ENCODE measurements at regions not wholly inside any gene's neighbourhood (a gene's known extent, or its start where the extent isn't known, plus 50 kb on each side); places are given as distances from the start of the nearest gene placed in this dataset.
"Not testable (repeated sequence)": the region's sequence is repeated elsewhere in the genome, so short reads cannot be mapped to it uniquely, and the experiment has no call there.

GRCh38 chr5:96320797-96321196 lies 112.3 kb downstream of the PCSK1 start:
- ATAC-seq (ENCODE audit: insufficient number of reproducible peaks, low FRiP score, low read depth) (no peak), DNase-seq (ENCODE audit: low spot score) (no peak)
- Histone ChIP-seq H3K27ac (no peak overlapping the region), H3K27me3 (replicated peaks; ENCODE audit: insufficient read depth) (no peaks in the 10 kb centered on the region), H3K36me3 (no peaks in the 10 kb centered on the region), H3K4me1 (ENCODE audit: control insufficient read depth in 1 of 2, low read depth in 2 of 2) (peaks cover 0 to 10% of the 10 kb centered on the region in 2 donors), H3K4me3 (no peak overlapping the region), H3K9me3 (no peaks in the 10 kb centered on the region)
- TF ChIP-seq CTCF (IDR thresholded peaks at IDR 0.05): no peak

GRCh38 chr5:96319981-96320739 lies 112.9 kb downstream of the PCSK1 start:
- H3K4me3 ChIP-seq; DNase-seq (ENCODE audit: low spot score); H3K27me3 ChIP-seq (replicated peaks; ENCODE audit: insufficient read depth); H3K36me3 ChIP-seq; ATAC-seq (ENCODE audit: insufficient number of reproducible peaks, low FRiP score, low read depth); H3K27ac ChIP-seq; H3K9me3 ChIP-seq: not testable (repeated sequence)
- peaks cover 0 to 14% of the 10 kb centered on the region in 2 donors for H3K4me1 ChIP-seq (ENCODE audit: control insufficient read depth in 1 of 2, low read depth in 2 of 2)

DNA sequence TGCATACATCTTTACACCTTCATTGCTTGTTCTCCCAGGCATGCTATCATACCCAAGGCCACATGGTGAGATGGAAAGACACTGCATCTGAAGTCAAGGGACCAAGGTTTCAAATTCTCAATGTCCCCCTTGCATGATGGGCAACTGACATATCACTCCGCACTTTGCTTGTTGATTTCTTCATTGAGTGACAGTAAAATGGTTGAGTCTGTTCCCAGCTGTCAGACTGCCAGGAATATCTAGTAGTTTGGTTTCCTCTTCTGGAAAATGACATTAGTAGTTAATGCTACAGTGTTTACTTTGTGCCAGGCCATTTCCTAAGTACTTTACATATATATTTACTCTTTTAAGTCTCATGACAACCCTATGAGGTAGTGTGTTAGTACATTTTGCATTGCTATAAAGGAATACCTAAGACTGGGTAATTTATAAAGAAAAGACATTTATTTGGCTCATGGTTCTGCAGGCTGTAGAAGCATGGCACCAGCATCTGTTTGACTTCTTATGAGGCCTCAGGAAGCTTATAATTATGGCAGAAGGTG lies 114.4 kb downstream of the PCSK1 start:
- no peak for DNase-seq (ENCODE audit: low spot score)
- no peak for ATAC-seq (ENCODE audit: insufficient number of reproducible peaks, low FRiP score, low read depth)
- H3K9me3 ChIP-seq: no peaks in the 10 kb centered on the region
- H3K27ac ChIP-seq: no peak overlapping the region
- no peak for TF ChIP-seq CTCF (IDR thresholded peaks at IDR 0.05)
- H3K36me3 ChIP-seq: no peaks in the 10 kb centered on the region
- H3K4me3 ChIP-seq: no peak overlapping the region
- peaks cover 0 to 12% of the 10 kb centered on the region in 2 donors for H3K4me1 ChIP-seq (ENCODE audit: control insufficient read depth in 1 of 2, low read depth in 2 of 2)
- no peaks in the 10 kb centered on the region for H3K27me3 ChIP-seq (replicated peaks; ENCODE audit: insufficient read depth)

DNA sequence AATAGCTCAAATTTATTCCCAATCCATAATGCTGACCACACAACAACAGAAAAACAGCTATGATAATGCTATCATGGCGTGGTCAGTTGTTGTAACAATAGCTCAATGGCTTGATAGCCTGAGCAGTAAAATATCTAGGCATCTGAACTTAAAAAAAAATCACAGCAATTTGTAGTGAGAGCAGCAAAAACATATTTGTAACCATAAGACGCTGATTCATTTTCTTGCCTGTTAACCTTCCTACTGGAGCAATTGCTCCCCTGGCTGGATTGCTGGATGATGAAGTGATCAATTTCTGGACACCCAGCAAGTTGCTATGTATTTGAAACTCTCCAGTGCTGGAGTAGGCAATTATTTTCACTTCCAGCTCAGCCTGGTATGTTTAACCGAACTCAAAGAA lies 115.1 kb downstream of the PCSK1 start:
- no peak for TF ChIP-seq CTCF (IDR thresholded peaks at IDR 0.05)
- H3K27me3 ChIP-seq (replicated peaks; ENCODE audit: insufficient read depth): no peaks in the 10 kb centered on the region
- H3K4me1 ChIP-seq (ENCODE audit: control insufficient read depth in 1 of 2, low read depth in 2 of 2): peaks cover 0 to 8% of the 10 kb centered on the region in 2 donors
- H3K4me3 ChIP-seq: no peak overlapping the region
- no peak overlapping the region for H3K27ac ChIP-seq
- H3K36me3 ChIP-seq: no peaks in the 10 kb centered on the region
- DNase-seq (ENCODE audit: low spot score) (no peak), ATAC-seq (ENCODE audit: insufficient number of reproducible peaks, low FRiP score, low read depth) (no peak)
- H3K9me3 ChIP-seq: no peaks in the 10 kb centered on the region

DNA sequence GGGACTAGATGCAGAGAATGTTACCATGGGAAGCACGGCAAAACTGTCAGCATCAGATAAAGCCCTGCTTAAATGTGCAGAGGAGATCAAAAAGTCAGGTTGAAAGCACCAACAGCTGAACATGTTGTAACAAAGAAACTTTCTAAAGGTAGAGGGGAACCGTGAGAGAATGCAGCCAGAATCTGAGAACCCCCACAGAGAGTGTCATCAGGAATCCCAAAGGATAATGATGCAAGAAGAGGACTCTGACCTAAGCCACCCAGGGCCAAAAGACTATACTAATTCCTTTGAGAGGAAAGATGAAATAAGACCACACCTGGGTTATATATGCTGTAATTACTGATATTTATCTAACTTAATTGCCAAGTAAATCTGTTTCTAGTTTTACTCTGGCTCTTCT lies 116.6 kb downstream of the PCSK1 start:
- no peak for TF ChIP-seq CTCF (IDR thresholded peaks at IDR 0.05)
- Histone ChIP-seq H3K4me3 (no peak overlapping the region), H3K27ac (no peak overlapping the region), H3K27me3 (replicated peaks; ENCODE audit: insufficient read depth) (no peaks in the 10 kb centered on the region), H3K36me3 (no peaks in the 10 kb centered on the region), H3K9me3 (no peaks in the 10 kb centered on the region), H3K4me1 (ENCODE audit: control insufficient read depth in 1 of 2, low read depth in 2 of 2) (peaks cover 0 to 8% of the 10 kb centered on the region in 2 donors)
- DNase-seq (ENCODE audit: low spot score): no peak
- no peak for ATAC-seq (ENCODE audit: insufficient number of reproducible peaks, low FRiP score, low read depth)

Measured in thoracic aorta (tissue), 2 donors.